A549 (cell line): ENCODE measurements at regions not wholly inside any gene's neighbourhood (a gene's known extent, or its start where the extent isn't known, plus 50 kb on each side); places are given as distances from the start of the nearest gene placed in this dataset.

Experiments used
- ATAC-seq, 2 experiments: fragments of 200-7000 bp in 1 of 2; fragments of >200 bp in 1 of 2; cut with Nextera tagmentation in 1 of 2; cut with Tn5 transposase in 1 of 2; 3 replicates each; pipeline versions ENCODE4 v1.8.0 to v1.9.1; 2018 to 2020; ENCODE audit warnings: mild to moderate bottlenecking in 1 of 2, moderate library complexity in 1 of 2
- CTCF ChIA-PET: fragments of 300-600 bp; sonication (Branson Sonifier 250); formaldehyde crosslinking; extraction: SDS; loops from one replicate; lab custom pipeline; 2021; ENCODE audit warnings: antibody characterized with exemption, inconsistent platforms; lab: Yijun Ruan, JAX
- POLR2A ChIA-PET: fragments of 350-600 bp; formaldehyde crosslinking; extraction: SDS; loops from one replicate; lab custom pipeline; 2021; ENCODE audit warnings: antibody characterized with exemption, inconsistent platforms; lab: Yijun Ruan, JAX
- DNase-seq, 2 experiments: peaks; one replicate each; pipeline versions ENCODE4 v3.0.0 to v3.0.0-alpha.2; 2011 to 2016; ENCODE audit warnings: low read depth in 1 of 2, low spot score in 1 of 2
- FAIRE-seq: peaks from 2 replicates; lab custom pipeline; 2011; peaks lifted over from hg19 to GRCh38; lab: Jason Lieb, UNC
- H3K27ac ChIP-seq, 2 experiments: fragments of >200 bp; sonication (Bioruptor Twin); formaldehyde crosslinking; 3 replicates each; pipeline ENCODE4 v1.5.1; 2016 to 2017
- H3K4me1 ChIP-seq: fragments of >200 bp; sonication (Bioruptor Twin); formaldehyde crosslinking; 3 replicates; pipeline ENCODE4 v1.6.1; 2016
- H3K4me2 ChIP-seq: fragments of >200 bp; sonication (Bioruptor Twin); formaldehyde crosslinking; 3 replicates; pipeline ENCODE4 v1.6.1; 2016
- H3K4me3 ChIP-seq: fragments of >200 bp; sonication (Bioruptor Twin); formaldehyde crosslinking; 3 replicates; pipeline ENCODE4 v1.5.1; 2016
- H3K9me3 ChIP-seq: fragments of >200 bp; sonication (Bioruptor Twin); formaldehyde crosslinking; 3 replicates; pipeline ENCODE4 v1.6.1; 2016
- ATOH8 ChIP-seq: fragments of 250-450 bp; sonication (Bioruptor Pico); IDR thresholded peaks from 2 replicates; pipeline ENCODE4 v1.5.0; 2020; ENCODE audit warnings: low read depth, mild to moderate bottlenecking, moderate library complexity
- BHLHE40 ChIP-seq: IDR thresholded peaks from 2 replicates; pipeline ENCODE4 v1.6.1; 2012; ENCODE audit warnings: low read depth, low read length, inconsistent platforms
- CBX2 ChIP-seq: fragments of 200-600 bp; sonication (generic); IDR thresholded peaks from 2 replicates; pipeline ENCODE4 v1.6.1; 2016; ENCODE audit warnings: low read depth, mild to moderate bottlenecking, borderline replicate concordance
- CHD4 ChIP-seq: fragments of 200-600 bp; sonication (generic); IDR thresholded peaks from 2 replicates; pipeline ENCODE4 v1.6.1; 2016; ENCODE audit warnings: antibody characterized with exemption, mild to moderate bottlenecking, borderline replicate concordance
- CTCF ChIP-seq: fragments of >200 bp; sonication (Bioruptor Twin); formaldehyde crosslinking; IDR thresholded peaks from 3 replicates; pipeline ENCODE4 v1.5.1; 2016
- EHF ChIP-seq: fragments of 250-450 bp; sonication (Bioruptor Pico); IDR thresholded peaks from 2 replicates; pipeline ENCODE4 v1.5.0; 2020; ENCODE audit warnings: mild to moderate bottlenecking
- EP300 ChIP-seq, 2 experiments: fragments of >200 bp; sonication (Bioruptor Twin); formaldehyde crosslinking; IDR thresholded peaks; 2 replicates in 1 of 2; 3 replicates in 1 of 2; pipeline ENCODE4 v1.6.1; 2016 to 2017
- ESRRA ChIP-seq: fragments of 150-350 bp; IDR thresholded peaks from 2 replicates; pipeline ENCODE4 v1.6.1; 2014; ENCODE audit warnings: mild to moderate bottlenecking, low read length, borderline replicate concordance
- FOSB ChIP-seq: fragments of 250-450 bp; sonication (Bioruptor Pico); IDR thresholded peaks from 2 replicates; pipeline ENCODE4 v1.5.0; 2020; ENCODE audit warnings: mild to moderate bottlenecking, moderate library complexity
- HES2 ChIP-seq: fragments of >200 bp; sonication (Bioruptor Twin); formaldehyde crosslinking; IDR thresholded peaks from 2 replicates; pipeline ENCODE4 v1.6.1; 2016
- HOXA7 ChIP-seq: fragments of 250-450 bp; sonication (Bioruptor Pico); IDR thresholded peaks from 2 replicates; pipeline ENCODE4 v1.5.0; 2020; ENCODE audit warnings: mild to moderate bottlenecking, moderate library complexity
- HOXB13 ChIP-seq: fragments of 250-450 bp; sonication (Bioruptor Pico); IDR thresholded peaks from 2 replicates; pipeline ENCODE4 v1.5.0; 2020; ENCODE audit warnings: low read depth, mild to moderate bottlenecking, moderate library complexity
- HOXB5 ChIP-seq: fragments of 250-450 bp; sonication (Bioruptor Pico); IDR thresholded peaks from 2 replicates; pipeline ENCODE4 v1.5.0; 2020; ENCODE audit warnings: mild to moderate bottlenecking, moderate library complexity
- MAFK ChIP-seq: fragments of 450-650 bp; IDR thresholded peaks from 2 replicates; pipeline ENCODE4 v1.6.1; 2014; ENCODE audit not compliant: partially characterized antibody
- MAX ChIP-seq: IDR thresholded peaks from 2 replicates; pipeline ENCODE4 v1.6.1; 2012
- MYC ChIP-seq: IDR thresholded peaks from 2 replicates; pipeline ENCODE4 v1.6.1; 2012; ENCODE audit warnings: mild to moderate bottlenecking, inconsistent platforms, low read length, improper control_type of control experiment, borderline replicate concordance
- NPAS2 ChIP-seq: fragments of 250-450 bp; sonication (Bioruptor Pico); IDR thresholded peaks from 2 replicates; pipeline ENCODE4 v1.8.0; 2022; ENCODE audit warnings: mild to moderate bottlenecking, moderate library complexity, borderline replicate concordance
- NR3C1 ChIP-seq: fragments of >200 bp; sonication (Bioruptor Twin); formaldehyde crosslinking; IDR thresholded peaks from 3 replicates; pipeline ENCODE4 v1.6.1; 2017
- PBX3 ChIP-seq: IDR thresholded peaks from 2 replicates; pipeline ENCODE4 v1.6.1; 2012
- PHF8 ChIP-seq: fragments of 200-600 bp; sonication (generic); IDR thresholded peaks from 2 replicates; pipeline ENCODE4 v1.6.1; 2016; ENCODE audit warnings: low read depth, mild to moderate bottlenecking, antibody characterized with exemption, moderate library complexity, borderline replicate concordance
- POLR2A ChIP-seq: IDR thresholded peaks from 2 replicates; pipeline ENCODE4 v1.6.1; 2012; ENCODE audit warnings: mild to moderate bottlenecking, low read length
- POLR2AphosphoS2 ChIP-seq: conservative IDR thresholded peaks from 2 replicates; pipeline ENCODE4 v1.6.1; 2012; ENCODE audit warnings: low read length, improper control_type of control experiment, inconsistent platforms
- RAD21 ChIP-seq, 2 experiments: fragments of >200 bp in 1 of 2; sonication (Bioruptor Twin) in 1 of 2; formaldehyde crosslinking in 1 of 2; IDR thresholded peaks in 1 of 2; conservative IDR thresholded peaks in 1 of 2; 2 replicates in 1 of 2; 3 replicates in 1 of 2; pipeline ENCODE4 v1.6.1; 2012 to 2018; ENCODE audit warnings: inconsistent platforms in 1 of 2
- RARB ChIP-seq: fragments of 250-450 bp; sonication (Bioruptor Pico); IDR thresholded peaks from 2 replicates; pipeline ENCODE4 v1.8.0; 2021; ENCODE audit warnings: mild to moderate bottlenecking, moderate library complexity
- RCOR1 ChIP-seq: fragments of 150-350 bp; IDR thresholded peaks from 2 replicates; pipeline ENCODE4 v1.6.1; 2014; ENCODE audit warnings: antibody characterized with exemption, low read length, low read depth
- RFX5 ChIP-seq: fragments of 450-650 bp; IDR thresholded peaks from 2 replicates; pipeline ENCODE4 v1.7.1; 2014; ENCODE audit warnings: antibody characterized with exemption, mild to moderate bottlenecking, moderate library complexity
- TP53 ChIP-seq: fragments of 250-450 bp; sonication (Bioruptor Pico); IDR thresholded peaks from 2 replicates; pipeline ENCODE4 v1.5.0; 2021; ENCODE audit warnings: mild to moderate bottlenecking, moderate library complexity
- USF2 ChIP-seq: fragments of 450-650 bp; IDR thresholded peaks from 2 replicates; pipeline ENCODE4 v1.6.1; 2014; ENCODE audit warnings: antibody characterized with exemption
- ZC3H11A ChIP-seq: fragments of 450-650 bp; IDR thresholded peaks from 2 replicates; pipeline ENCODE4 v1.6.1; 2014; ENCODE audit warnings: antibody characterized with exemption, mild to moderate bottlenecking
- ZFP36 ChIP-seq: fragments of 450-650 bp; IDR thresholded peaks from 2 replicates; pipeline ENCODE4 v1.6.1; 2014; ENCODE audit warnings: borderline replicate concordance; ENCODE audit not compliant: partially characterized antibody
- ZNF302 ChIP-seq: fragments of 250-450 bp; sonication (Bioruptor Pico); IDR thresholded peaks from 2 replicates; pipeline ENCODE4 v1.9.0; 2021; ENCODE audit warnings: inconsistent platforms, mild to moderate bottlenecking, moderate library complexity
- ZSCAN20 ChIP-seq: fragments of 250-450 bp; sonication (Bioruptor Pico); IDR thresholded peaks from 2 replicates; pipeline ENCODE4 v1.8.0; 2022; ENCODE audit warnings: mild to moderate bottlenecking, moderate library complexity
- WGBS: methylation state at CpG from one replicate; pipeline ENCODE4 v1.1.6; 2017; ENCODE audit errors: missing lambda C conversion rate; 5-methylcytosine and 5-hydroxymethylcytosine counted together

- Histone ChIP-seq H3K27ac (no peak overlapping the region), H3K9me3 (no peaks in the 10 kb centered on the region), H3K4me1 (no peaks in the 10 kb centered on the region), H3K4me3 (no peak overlapping the region), H3K4me2 (no peak overlapping the region)
- DNase-seq: no peak
- POLR2A ChIA-PET: no interaction called here
- no peak for TF ChIP-seq RFX5
- no peak for TF ChIP-seq CBX2
- no peak for TF ChIP-seq ESRRA
- TF ChIP-seq PHF8: no peak
- no peak for TF ChIP-seq HES2
- TF ChIP-seq NR3C1: no peak
- no peak for TF ChIP-seq EP300 (IDR thresholded peaks at IDR 0.05)
- no peak for TF ChIP-seq FOSB (CRISPR knock-in tag)
- TF ChIP-seq ZNF302: no peak
- TF ChIP-seq PBX3: no peak
- TF ChIP-seq CHD4: no peak
- no peak for TF ChIP-seq RCOR1
- TF ChIP-seq TP53 (CRISPR knock-in tag): no peak
- TF ChIP-seq MYC: no peak
- TF ChIP-seq HOXB13: no peak
- TF ChIP-seq USF2: no peak
- no peak for TF ChIP-seq CTCF
- TF ChIP-seq, all 56 proteins: peak for 0
- FAIRE-seq (no peak), ATAC-seq (no peak)
- 59% methylated on average over 4 of the region's 4 CpGs for WGBS
- CTCF ChIA-PET: no interaction called here
These were observed 1405.3 kb upstream of the NUDT12 start for GRCh38 chr5:104967806-104968410.

- H3K9me3 ChIP-seq: no peaks in the 10 kb centered on the region
- WGBS: 19% methylated on average over 1 of the region's 1 CpG
- no peak for DNase-seq
- TF ChIP-seq POLR2A: no peak
- no peak for TF ChIP-seq ZFP36
- TF ChIP-seq RARB (CRISPR knock-in tag): no peak
- TF ChIP-seq POLR2AphosphoS2: no peak
- no peak for TF ChIP-seq HOXA7 (CRISPR knock-in tag)
- no peak for TF ChIP-seq ATOH8 (CRISPR knock-in tag)
- no peak for TF ChIP-seq NPAS2 (CRISPR knock-in tag)
- no peak for TF ChIP-seq RFX5
- TF ChIP-seq MAX: no peak
- TF ChIP-seq BHLHE40: no peak
- no peak for TF ChIP-seq ZC3H11A
- TF ChIP-seq CTCF: no peak
- no peak for TF ChIP-seq MAFK
- TF ChIP-seq HOXB5: no peak
- no peak for TF ChIP-seq ESRRA
- TF ChIP-seq HOXB13: no peak
- no peak for TF ChIP-seq TP53 (CRISPR knock-in tag)
- no peak for TF ChIP-seq EHF (CRISPR knock-in tag)
- no peak for TF ChIP-seq ZSCAN20 (CRISPR knock-in tag)
- TF ChIP-seq RAD21 (conservative IDR thresholded peaks at IDR 0.05 in 1 of 2, IDR thresholded peaks at IDR 0.05 in 1 of 2): no peak
- H3K27ac ChIP-seq: no peak overlapping the region
- CTCF ChIA-PET: no interaction called here
- no peaks in the 10 kb centered on the region for H3K4me1 ChIP-seq
- ATAC-seq: no peak
- no peak for FAIRE-seq
- H3K4me3 ChIP-seq: no peak overlapping the region
- POLR2A ChIA-PET: no interaction called here
- H3K4me2 ChIP-seq: no peak overlapping the region
These were observed 1402.4 kb upstream of the NUDT12 start for GRCh38 chr5:104965006-104965405.
